ENCODE measurements at regions not wholly inside any gene's neighbourhood (a gene's known extent, or its start where the extent isn't known, plus 50 kb on each side); places are given as distances from the start of the nearest gene placed in this dataset.

GRCh38 chr2:239791526-239792404 lies 233.4 kb downstream of the NDUFA10 start:
- H3K4me3 ChIP-seq (ENCODE audit: low read length) = no peak overlapping the region
- no peak for DNase-seq (ENCODE audit: low read depth)
- TF ChIP-seq CTCF (conservative IDR thresholded peaks at IDR 0.05; ENCODE audit: low read length) = no peak

GRCh38 chr2:239790721-239791120 lies 234.4 kb downstream of the NDUFA10 start:
- H3K4me3 ChIP-seq (ENCODE audit: low read length) = no peak overlapping the region
- no peak for DNase-seq (ENCODE audit: low read depth)
- no peak for TF ChIP-seq CTCF (conservative IDR thresholded peaks at IDR 0.05; ENCODE audit: low read length)

GRCh38 chr2:239790313-239790712 lies 234.8 kb downstream of the NDUFA10 start:
- no peak for DNase-seq (ENCODE audit: low read depth)
- no peak overlapping the region for H3K4me3 ChIP-seq (ENCODE audit: low read length)
- TF ChIP-seq CTCF (conservative IDR thresholded peaks at IDR 0.05; ENCODE audit: low read length) = no peak

DNA sequence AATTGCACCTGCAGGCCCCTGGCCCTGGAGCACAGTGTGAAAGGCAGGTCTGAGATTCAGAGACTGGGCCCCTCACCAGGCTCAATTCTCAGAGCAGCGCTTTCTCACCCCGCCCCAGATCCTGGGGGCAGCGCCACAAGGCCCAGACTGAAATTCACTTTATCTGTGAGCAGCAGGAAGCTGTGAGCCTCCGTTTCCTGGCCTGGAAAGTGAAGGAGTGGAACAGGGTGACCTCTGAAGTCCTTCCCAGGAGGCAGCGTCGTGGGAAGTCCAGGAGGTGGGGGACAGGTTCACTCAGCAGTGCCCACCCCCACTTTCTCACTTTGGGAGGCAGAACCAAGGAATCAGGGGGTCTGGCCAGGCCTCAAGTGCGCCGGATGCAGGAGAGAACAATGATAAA lies 235.4 kb downstream of the NDUFA10 start:
- no peak overlapping the region for H3K4me3 ChIP-seq (ENCODE audit: low read length)
- no peak for DNase-seq (ENCODE audit: low read depth)
- no peak for TF ChIP-seq CTCF (conservative IDR thresholded peaks at IDR 0.05; ENCODE audit: low read length)

DNA sequence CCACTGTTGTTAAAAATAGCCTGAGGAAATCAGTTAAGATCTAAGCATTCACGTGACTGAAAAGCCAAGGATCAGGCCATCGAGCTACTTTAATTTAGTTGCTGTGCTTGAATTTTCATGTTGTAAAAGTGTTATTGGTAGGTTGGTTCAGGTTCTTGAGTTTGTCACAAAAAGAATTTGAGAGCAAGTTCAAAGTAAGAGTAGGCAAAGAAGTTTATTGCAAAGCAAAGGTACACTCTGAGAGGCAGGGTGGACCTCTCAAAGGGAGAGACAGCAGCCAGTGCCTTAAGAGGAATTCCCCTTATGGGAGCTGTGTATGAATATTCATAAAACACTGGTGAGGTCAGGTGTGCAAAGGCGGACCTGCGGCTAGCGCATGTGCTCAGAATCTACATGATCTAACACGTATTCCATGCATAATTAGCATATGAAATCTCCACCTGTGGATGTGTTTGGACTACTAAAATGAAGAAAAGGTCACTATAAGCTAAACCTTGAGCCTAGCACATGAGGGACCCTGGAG lies 236.5 kb downstream of the NDUFA10 start:
- TF ChIP-seq CTCF (conservative IDR thresholded peaks at IDR 0.05; ENCODE audit: low read length) = no peak
- DNase-seq (ENCODE audit: low read depth) = no peak
- no peak overlapping the region for H3K4me3 ChIP-seq (ENCODE audit: low read length)

- H3K4me3 ChIP-seq (ENCODE audit: low read length) = no peak overlapping the region
- DNase-seq (ENCODE audit: low read depth) = no peak
- TF ChIP-seq CTCF (conservative IDR thresholded peaks at IDR 0.05; ENCODE audit: low read length) = no peak
These were observed 237.5 kb downstream of the NDUFA10 start for GRCh38 chr2:239787538-239788050.

DNA sequence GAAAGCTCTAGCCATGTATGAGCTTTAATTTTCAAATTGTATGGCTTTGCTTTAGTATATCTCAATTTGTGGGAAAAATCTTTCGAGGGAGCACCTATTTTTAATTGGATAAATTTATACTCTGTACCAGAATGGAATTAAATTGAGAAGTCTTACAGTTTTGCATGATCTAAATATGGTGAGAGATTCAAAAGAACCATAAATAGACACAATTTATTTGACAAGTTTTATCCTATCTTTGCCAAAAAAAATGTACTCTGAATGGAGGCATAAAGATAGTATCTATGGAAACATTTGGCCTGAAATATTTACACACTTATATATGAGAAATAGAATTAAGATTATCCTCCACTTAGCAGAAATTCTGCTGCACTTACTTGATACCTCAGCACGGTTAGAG lies 238.4 kb downstream of the NDUFA10 start:
- no peak for TF ChIP-seq CTCF (conservative IDR thresholded peaks at IDR 0.05; ENCODE audit: low read length)
- no peak for DNase-seq (ENCODE audit: low read depth)
- no peak overlapping the region for H3K4me3 ChIP-seq (ENCODE audit: low read length)
